ENCODE measurements at regions not wholly inside any gene's neighbourhood (a gene's known extent, or its start where the extent isn't known, plus 50 kb on each side); places are given as distances from the start of the nearest gene placed in this dataset.
A peak's percentile ranks its signal among the peaks of the same experiment; 100 is the strongest.

- Mint-ChIP-seq H3K4me1 (peaks cover 19% of the 10 kb centered on the region), H3K27ac (no peak overlapping the region), H3K27me3 (peaks cover 23% of the 10 kb centered on the region), H3K4me3 (peak overlapping the region; percentile 7 to 44), H3K9me3 (no peaks in the 10 kb centered on the region)
- no peak for DNase-seq
- no peak for ATAC-seq
Measured at GRCh38 chr7:25952261-25953057, 199.5 kb upstream of the NFE2L3 start.

- DNase-seq (no peak), ATAC-seq (no peak)
- H3K4me1 Mint-ChIP-seq = peaks cover 17% of the 10 kb centered on the region
- no peak overlapping the region for H3K4me3 Mint-ChIP-seq
- no peak overlapping the region for H3K27ac Mint-ChIP-seq
- H3K9me3 Mint-ChIP-seq = no peaks in the 10 kb centered on the region
- peaks cover 17% of the 10 kb centered on the region for H3K27me3 Mint-ChIP-seq
Measured at GRCh38 chr7:25953859-25954258, 198.1 kb upstream of the NFE2L3 start.

GRCh38 chr7:25954395-25954794, 197.6 kb upstream of the NFE2L3 start:
- Mint-ChIP-seq H3K27ac (no peak overlapping the region), H3K4me1 (peaks cover 12% of the 10 kb centered on the region), H3K27me3 (peaks cover 12% of the 10 kb centered on the region), H3K4me3 (no peak overlapping the region), H3K9me3 (no peaks in the 10 kb centered on the region)
- DNase-seq (no peak), ATAC-seq (no peak)

GRCh38 chr7:25959168-25959734, 192.7 kb upstream of the NFE2L3 start:
- Mint-ChIP-seq H3K27me3 (peaks cover 13% of the 10 kb centered on the region), H3K27ac (no peak overlapping the region), H3K4me1 (no peaks in the 10 kb centered on the region), H3K4me3 (no peak overlapping the region), H3K9me3 (peaks cover 0 to 7% of the 10 kb centered on the region in 2 donors)
- no peak for ATAC-seq
- no peak for DNase-seq

GRCh38 chr7:25963733-25964132, 188.3 kb upstream of the NFE2L3 start:
- DNase-seq (no peak), ATAC-seq (no peak)
- peaks cover 43% of the 10 kb centered on the region for H3K27me3 Mint-ChIP-seq
- H3K4me3 Mint-ChIP-seq = no peak overlapping the region
- H3K9me3 Mint-ChIP-seq = peaks cover 0 to 7% of the 10 kb centered on the region in 2 donors
- no peak overlapping the region for H3K27ac Mint-ChIP-seq
- H3K4me1 Mint-ChIP-seq = peaks cover 24% of the 10 kb centered on the region

GRCh38 chr7:25964483-25964991, 187.5 kb upstream of the NFE2L3 start:
- Mint-ChIP-seq H3K4me1 (peaks cover 24% of the 10 kb centered on the region), H3K27me3 (peaks cover 43% of the 10 kb centered on the region), H3K4me3 (no peak overlapping the region), H3K27ac (no peak overlapping the region), H3K9me3 (peaks cover 0 to 7% of the 10 kb centered on the region in 2 donors)
- DNase-seq = no peak
- ATAC-seq = no peak

- ATAC-seq (no peak), DNase-seq (no peak)
- peaks cover 45% of the 10 kb centered on the region for H3K27me3 Mint-ChIP-seq
- peaks cover 0 to 7% of the 10 kb centered on the region in 2 donors for H3K9me3 Mint-ChIP-seq
- H3K4me3 Mint-ChIP-seq = no peak overlapping the region
- H3K4me1 Mint-ChIP-seq = peaks cover 24% of the 10 kb centered on the region
- H3K27ac Mint-ChIP-seq = no peak overlapping the region
Measured at GRCh38 chr7:25965405-25966123, 186.4 kb upstream of the NFE2L3 start.

GRCh38 chr7:25966469-25966868, 185.5 kb upstream of the NFE2L3 start:
- Mint-ChIP-seq H3K4me1 (peaks cover 24% of the 10 kb centered on the region), H3K27ac (no peak overlapping the region), H3K9me3 (no peaks in the 10 kb centered on the region), H3K4me3 (no peak overlapping the region), H3K27me3 (peaks cover 52% of the 10 kb centered on the region)
- DNase-seq (no peak), ATAC-seq (no peak)

GRCh38 chr7:25967278-25968204, 184.5 kb upstream of the NFE2L3 start:
- H3K4me1 Mint-ChIP-seq = peaks cover 24% of the 10 kb centered on the region
- peak overlapping the region in 1 of 2 donors; percentile 2 for H3K27ac Mint-ChIP-seq
- peak overlapping the region in 1 of 2 donors; percentile 1 for H3K4me3 Mint-ChIP-seq
- peaks cover 0 to 3% of the 10 kb centered on the region in 2 donors for H3K9me3 Mint-ChIP-seq
- peaks cover 49% of the 10 kb centered on the region for H3K27me3 Mint-ChIP-seq
- no peak for DNase-seq
- ATAC-seq = peak; percentile 44

- Mint-ChIP-seq H3K9me3 (peaks cover 0 to 11% of the 10 kb centered on the region in 2 donors), H3K4me3 (peak overlapping the region in 1 of 2 donors; percentile 1), H3K27me3 (peaks cover 53% of the 10 kb centered on the region), H3K4me1 (peaks cover 24% of the 10 kb centered on the region), H3K27ac (no peak overlapping the region)
- DNase-seq = peak; percentile 38 to 41
- ATAC-seq = peak; percentile 83
Measured at GRCh38 chr7:25968205-25968993, 183.6 kb upstream of the NFE2L3 start.

GRCh38 chr7:25970356-25970755, 181.6 kb upstream of the NFE2L3 start:
- no peak for DNase-seq
- Mint-ChIP-seq H3K9me3 (peaks cover 3 to 13% of the 10 kb centered on the region in 2 donors), H3K27ac (no peak overlapping the region), H3K4me3 (no peak overlapping the region), H3K4me1 (peaks cover 18% of the 10 kb centered on the region), H3K27me3 (peaks cover 44% of the 10 kb centered on the region)
- ATAC-seq = no peak

- ATAC-seq (no peak), DNase-seq (no peak)
- Mint-ChIP-seq H3K4me3 (no peak overlapping the region), H3K9me3 (peaks cover 5 to 13% of the 10 kb centered on the region in 2 donors), H3K4me1 (peaks cover 18% of the 10 kb centered on the region), H3K27ac (no peak overlapping the region), H3K27me3 (peaks cover 39% of the 10 kb centered on the region)
Measured at GRCh38 chr7:25970911-25971310, 181.1 kb upstream of the NFE2L3 start.

- DNase-seq = no peak
- H3K27me3 Mint-ChIP-seq = peaks cover 23% of the 10 kb centered on the region
- no peak for ATAC-seq
- no peak overlapping the region for H3K4me3 Mint-ChIP-seq
- H3K9me3 Mint-ChIP-seq = peaks cover 9 to 24% of the 10 kb centered on the region in 2 donors
- peak overlapping the region in 1 of 2 donors; percentile 83 for H3K27ac Mint-ChIP-seq
- H3K4me1 Mint-ChIP-seq = no peaks in the 10 kb centered on the region
Measured at GRCh38 chr7:25976630-25977029, 175.4 kb upstream of the NFE2L3 start.

GRCh38 chr7:25978466-25978865, 173.5 kb upstream of the NFE2L3 start:
- Mint-ChIP-seq H3K4me1 (no peaks in the 10 kb centered on the region), H3K4me3 (no peak overlapping the region)

More at GRCh38 chr7:25978466-25978865, 173.5 kb upstream of the NFE2L3 start:
- H3K27me3 Mint-ChIP-seq = peaks cover 10% of the 10 kb centered on the region
- ATAC-seq = no peak
- H3K9me3 Mint-ChIP-seq = peaks cover 9 to 13% of the 10 kb centered on the region in 2 donors
- DNase-seq = no peak
- H3K27ac Mint-ChIP-seq = no peak overlapping the region
